NCI-H2227 (cell line): ENCODE measurements at regions not wholly inside any gene's neighbourhood (a gene's known extent, or its start where the extent isn't known, plus 50 kb on each side); places are given as distances from the start of the nearest gene placed in this dataset.
"Not testable (repeated sequence)": the region's sequence is repeated elsewhere in the genome, so short reads cannot be mapped to it uniquely, and the experiment has no call there.

ENCODE experiments used
- DNase-seq: peaks from one replicate; lab custom pipeline; 2025; ENCODE audit not compliant: unreplicated experiment; lab: John Stamatoyannopoulos, UW

DNA sequence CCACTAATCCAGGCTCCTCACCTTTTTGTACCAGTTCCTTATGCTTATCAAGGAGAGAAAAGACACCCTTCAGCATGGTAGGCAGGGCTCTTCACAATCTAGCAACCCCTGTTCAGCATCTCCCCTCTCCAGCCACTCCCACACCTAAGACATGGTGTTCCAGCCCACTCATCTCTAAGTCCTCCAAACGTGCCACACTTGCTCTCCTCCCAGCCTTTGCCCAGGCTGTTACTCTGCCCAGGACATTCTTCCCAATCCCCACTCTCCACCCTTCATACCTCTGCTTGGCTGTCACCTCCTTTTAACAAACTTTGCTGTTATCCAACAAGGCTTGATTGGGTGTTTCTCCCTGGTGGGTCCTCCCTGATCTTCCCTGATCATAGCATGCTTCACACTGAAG, 270.6 kb upstream of the CHAC2 start:
- DNase-seq, result no peak

- no peak for DNase-seq
Observed at GRCh38 chr2:53493210-53493609, 274.4 kb upstream of the CHAC2 start.

DNA sequence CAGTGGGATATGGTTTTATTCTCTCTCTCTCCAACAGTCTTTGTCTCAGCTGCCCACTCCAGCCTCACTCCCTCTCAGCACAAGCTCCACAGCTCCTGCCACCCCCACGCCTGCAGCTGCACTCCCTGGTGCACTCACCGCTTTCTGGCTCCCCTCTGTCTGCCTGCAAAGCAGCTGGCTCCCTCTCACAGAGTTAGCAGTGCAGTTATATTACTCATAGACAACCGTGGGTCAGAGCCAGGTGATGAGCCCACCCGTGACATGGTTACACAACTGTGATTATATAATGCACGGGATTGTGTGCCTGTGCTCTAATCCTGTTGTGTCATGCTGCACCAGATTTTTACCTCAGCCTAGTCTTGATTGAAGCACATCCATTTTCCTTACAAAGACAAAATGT, 276.9 kb upstream of the CHAC2 start:
- peak; percentile 14 for DNase-seq

- DNase-seq, result not testable (repeated sequence)
Observed at GRCh38 chr2:53486185-53486899, 281.3 kb upstream of the CHAC2 start.

- no peak for DNase-seq
Observed at GRCh38 chr2:53485021-53485728, 282.4 kb upstream of the CHAC2 start.

GRCh38 chr2:53484531-53484930, 283.1 kb upstream of the CHAC2 start:
- DNase-seq, result no peak

DNA sequence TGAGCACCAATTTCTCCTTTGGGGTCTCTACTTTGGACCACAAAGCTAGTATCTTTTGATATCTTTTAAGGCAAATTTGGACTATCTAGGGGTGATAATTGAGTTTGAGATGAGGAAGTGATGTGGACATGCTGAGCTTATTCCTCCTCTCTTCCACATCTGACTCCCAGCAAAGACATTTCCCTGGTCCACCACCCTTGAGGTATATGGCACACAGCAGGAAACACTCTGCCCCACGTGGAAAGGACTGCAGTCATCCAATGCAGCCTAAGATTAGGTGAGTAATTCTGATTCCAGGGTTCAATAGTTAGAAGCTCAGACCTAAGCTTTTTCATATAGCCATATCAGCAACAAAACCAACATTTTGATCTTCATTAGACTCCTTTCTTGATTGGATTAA, 290.1 kb upstream of the CHAC2 start:
- DNase-seq, result no peak

- DNase-seq, result no peak
Observed at GRCh38 chr2:53476834-53477233, 290.8 kb upstream of the CHAC2 start.

DNA sequence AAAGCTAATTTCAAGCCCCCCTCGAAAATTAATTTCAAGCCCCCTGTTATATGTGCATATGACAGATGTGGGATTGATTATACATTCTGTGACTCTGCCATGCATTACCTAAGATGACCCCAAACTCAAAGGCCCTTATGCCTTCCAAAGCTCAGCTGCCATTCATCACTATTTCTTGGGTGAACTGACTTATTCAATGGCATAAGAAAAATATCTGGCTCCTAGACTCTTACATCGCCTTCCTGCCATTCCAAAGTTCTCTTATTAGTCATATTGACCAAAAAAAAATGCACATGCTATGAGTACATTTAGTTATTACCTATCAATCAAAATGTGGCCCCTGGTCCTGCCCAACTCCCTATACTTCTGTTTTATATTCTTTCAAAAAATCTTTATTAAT, 291.8 kb upstream of the CHAC2 start:
- DNase-seq, result no peak

- DNase-seq, result no peak
Observed at GRCh38 chr2:53475321-53475720, 292.3 kb upstream of the CHAC2 start.

DNA sequence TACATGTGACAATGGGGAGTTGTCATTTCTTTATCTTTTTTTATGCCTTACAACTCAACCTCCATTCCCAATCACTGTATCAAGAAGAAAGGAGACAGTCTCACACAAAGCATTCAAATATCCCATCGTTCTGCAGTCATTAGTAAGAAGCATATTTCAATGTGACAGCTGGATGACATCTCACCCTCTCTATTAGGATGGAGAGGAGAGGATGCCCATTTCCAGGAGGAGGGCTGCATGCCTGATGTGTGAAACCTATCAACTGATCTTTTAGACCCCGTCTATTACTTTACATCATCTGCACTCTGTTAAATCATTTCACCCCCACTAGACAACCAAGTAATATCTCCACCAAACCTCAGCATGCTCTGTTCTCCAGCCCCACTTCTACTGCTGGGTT, 292.7 kb upstream of the CHAC2 start:
- no peak for DNase-seq

DNA sequence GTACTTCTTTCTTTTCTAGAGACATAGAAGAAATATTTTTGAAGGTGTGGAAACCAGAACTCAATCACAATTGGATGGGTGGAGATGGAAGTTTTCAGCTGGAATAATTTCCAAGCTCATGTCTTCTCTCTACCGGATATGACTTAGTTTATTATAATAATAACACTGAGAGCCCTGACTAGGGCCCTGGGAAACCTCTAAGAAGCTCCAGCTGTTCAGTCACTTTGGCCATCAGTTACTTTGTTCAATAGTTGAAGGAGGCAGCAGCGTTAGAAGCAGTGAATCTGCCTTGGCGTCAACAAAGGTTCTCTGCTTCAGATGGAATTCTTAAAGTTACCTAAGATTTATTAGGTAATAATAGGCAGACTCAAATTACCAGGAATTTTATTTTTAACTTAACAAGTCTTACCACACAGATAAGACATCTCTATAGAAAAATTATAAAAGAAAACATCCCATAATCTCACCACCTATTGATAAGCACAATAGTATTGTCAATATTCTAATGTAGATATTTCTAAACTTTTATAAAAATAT, 293.8 kb upstream of the CHAC2 start:
- DNase-seq, result no peak

DNA sequence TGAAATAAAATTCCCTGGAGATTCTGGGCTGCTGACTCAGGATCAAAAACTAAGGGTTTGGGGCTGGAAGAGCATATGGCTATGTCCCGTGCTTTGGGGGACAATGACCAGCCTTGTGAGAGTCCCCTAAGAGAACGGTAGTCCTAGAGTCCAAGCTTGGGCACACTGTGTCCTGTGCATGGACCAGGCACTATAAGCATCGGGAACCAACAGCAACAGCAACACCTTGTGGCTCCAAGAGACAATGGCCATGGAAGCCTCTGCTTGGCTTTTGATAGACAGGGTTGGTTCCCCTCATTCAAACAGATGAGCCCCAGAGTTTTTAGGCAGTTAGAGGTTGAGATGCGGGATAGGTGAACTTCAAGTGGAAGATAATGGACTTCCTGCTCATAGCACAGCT, 294.4 kb upstream of the CHAC2 start:
- DNase-seq, result peak; percentile 8

DNA sequence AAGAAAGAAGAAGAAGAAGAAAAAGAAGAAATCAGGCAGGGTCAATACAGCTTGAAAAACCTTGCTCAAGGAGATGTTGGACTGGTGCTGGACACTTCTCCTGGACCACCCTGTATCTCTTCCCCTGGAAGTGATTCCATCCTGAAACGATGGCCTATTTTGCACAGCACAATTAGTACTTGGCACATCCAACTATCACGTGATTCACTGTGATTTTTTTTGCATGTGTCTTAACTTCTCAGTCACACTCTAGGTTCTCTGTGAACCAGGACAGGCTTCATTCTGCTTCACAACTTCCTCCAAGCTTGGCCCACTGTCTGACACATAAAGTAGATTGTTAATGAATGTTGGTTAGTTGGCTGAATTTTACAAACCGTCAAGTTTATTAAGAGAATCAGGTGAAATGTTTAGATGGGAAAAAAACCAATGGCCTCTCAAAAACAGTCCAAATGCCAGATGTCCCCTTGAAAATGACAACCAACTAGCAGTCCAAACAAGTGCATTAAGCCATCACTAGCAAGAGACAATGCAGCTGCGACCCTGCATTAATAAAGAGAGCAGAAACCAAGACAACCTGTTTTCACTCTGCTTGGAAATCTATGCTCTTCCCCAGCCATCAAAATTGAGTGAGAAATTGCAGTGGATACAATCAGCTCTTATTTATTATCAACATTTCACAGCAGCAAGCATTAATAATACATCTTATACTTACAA, 300.0 kb upstream of the CHAC2 start:
- no peak for DNase-seq

GRCh38 chr2:53463806-53464726, 303.5 kb upstream of the CHAC2 start:
- DNase-seq, result no peak

- no peak for DNase-seq
Observed at GRCh38 chr2:53460937-53461336, 306.7 kb upstream of the CHAC2 start.

GRCh38 chr2:53460347-53460746, 307.3 kb upstream of the CHAC2 start:
- no peak for DNase-seq

- DNase-seq, result no peak
Observed at GRCh38 chr2:53455094-53455493, 312.5 kb upstream of the CHAC2 start.

- no peak for DNase-seq
Observed at GRCh38 chr2:53452957-53453748, 314.5 kb upstream of the CHAC2 start.

DNA sequence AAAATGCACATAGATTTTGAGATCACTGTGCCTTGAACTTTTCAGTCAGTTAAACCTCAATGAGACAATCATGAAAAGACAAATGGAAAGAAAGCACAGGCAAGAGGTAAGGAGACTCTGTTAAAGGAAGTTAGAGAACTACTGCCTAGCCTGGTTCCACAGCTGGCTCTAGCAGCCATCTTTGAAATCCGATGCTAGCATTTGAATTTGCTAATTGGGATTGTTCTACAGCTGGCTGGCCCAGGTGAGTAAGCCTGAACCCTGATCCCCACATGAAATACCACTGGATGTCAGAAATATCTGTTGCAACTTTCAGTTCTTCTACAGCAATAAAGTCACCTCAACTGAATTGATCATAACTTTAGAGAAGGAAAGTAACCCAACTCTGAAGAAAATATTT, 315.2 kb upstream of the CHAC2 start:
- DNase-seq, result no peak
